ENCODE measurements at regions not wholly inside any gene's neighbourhood (a gene's known extent, or its start where the extent isn't known, plus 50 kb on each side); places are given as distances from the start of the nearest gene placed in this dataset.

- no peak overlapping the region for H3K14ac ChIP-seq (ENCODE audit: insufficient read depth, low read length)
- no peak overlapping the region for H2BK5ac ChIP-seq (ENCODE audit: insufficient read length, low read length)
- H3K4me3 Mint-ChIP-seq = no peak overlapping the region
- H3K27me3 ChIP-seq (ENCODE audit: insufficient read depth, low read length) = no peaks in the 10 kb centered on the region
- no peaks in the 10 kb centered on the region; the same call in 1 of the 2 replicates for H3K27me3 Mint-ChIP-seq (ENCODE audit: low read depth)
- H2AFZ ChIP-seq (ENCODE audit: low read length) = no peak overlapping the region
- H3K4me1 Mint-ChIP-seq = peaks cover 2% of the 10 kb centered on the region in 2 experiments; a peak in 2 of 4 replicates
- no CpG with 5 or more reads among the region's 4 CpGs for WGBS (ENCODE audit: extremely low coverage, insufficient read length, low lambda C conversion rate)
- H3K23ac ChIP-seq (ENCODE audit: insufficient read length, low read depth, low read length) = no peak overlapping the region
- H2BK15ac ChIP-seq (ENCODE audit: low read depth, low read length) = no peak overlapping the region
- H3K9me3 Mint-ChIP-seq = no peaks in the 10 kb centered on the region
- no peaks in the 10 kb centered on the region for H3K79me1 ChIP-seq (ENCODE audit: insufficient read depth, low read depth, low read length, poor library complexity, severe bottlenecking)
- no peaks in the 10 kb centered on the region for H3K9me3 ChIP-seq (ENCODE audit: control insufficient read depth, low read depth, low read length)
- no peaks in the 10 kb centered on the region for H4K20me1 ChIP-seq (ENCODE audit: control insufficient read depth, insufficient read depth, insufficient read length)
- H3K4me2 ChIP-seq (ENCODE audit: insufficient read depth, insufficient read length, low read length) = no peak overlapping the region
- H2BK120ac ChIP-seq (ENCODE audit: low read depth, low read length, poor library complexity, severe bottlenecking) = no peak overlapping the region
- no peak overlapping the region for H2BK20ac ChIP-seq (ENCODE audit: low read depth, low read length, poor library complexity, severe bottlenecking)
- no peak overlapping the region for H4K5ac ChIP-seq (ENCODE audit: insufficient read length, low read depth, low read length)
- H2AK5ac ChIP-seq (ENCODE audit: insufficient read length, low read length) = no peak overlapping the region
- no peak overlapping the region for H3K9ac ChIP-seq (ENCODE audit: extremely low read depth, insufficient read length, low read length)
- no peaks in the 10 kb centered on the region for H3K79me2 ChIP-seq (ENCODE audit: insufficient read depth, low read length)
- TF ChIP-seq CTCF (conservative IDR thresholded peaks at IDR 0.05) = no peak
- no peak overlapping the region for H3K18ac ChIP-seq (ENCODE audit: insufficient read length, low read depth, low read length)
- H3K23me2 ChIP-seq (ENCODE audit: insufficient read length, low read depth, low read length, poor library complexity, severe bottlenecking) = no peaks in the 10 kb centered on the region
- H3T11ph ChIP-seq (ENCODE audit: low read length) = no peak overlapping the region
- H3K36me3 Mint-ChIP-seq (ENCODE audit: insufficient read depth in 1 of 3, low read depth in 3 of 3) = no peaks in the 10 kb centered on the region
- no peak overlapping the region for H3K27ac ChIP-seq (ENCODE audit: insufficient read length, low read depth, low read length)
- H2BK12ac ChIP-seq (ENCODE audit: insufficient read length, low read depth, low read length) = no peak overlapping the region
- H3K56ac ChIP-seq (ENCODE audit: insufficient read length, low read depth, low read length) = no peak overlapping the region
- no peak overlapping the region for H4K91ac ChIP-seq (ENCODE audit: insufficient read length, low read depth, low read length)
- H4K8ac ChIP-seq (replicated peaks; ENCODE audit: insufficient read length, low read depth, low read length) = no peak overlapping the region
- H3K4ac ChIP-seq (ENCODE audit: low read depth, low read length) = no peak overlapping the region
- no peaks in the 10 kb centered on the region for H3K4me1 ChIP-seq (ENCODE audit: insufficient read depth, low read length)
- no peak for DNase-seq
- H3K27ac Mint-ChIP-seq = no peak overlapping the region
Observed at GRCh38 chr2:226511311-226511710, 288.3 kb downstream of the IRS1 start.

Measured in H9 (cell line).